Activated CD4-positive, alpha-beta T cell treated with anti-CD3 and anti-CD28 coated beads, Interleukin-2, amount 50 U/mL, for 24 hours (primary cell): ENCODE measurements at regions not wholly inside any gene's neighbourhood (a gene's known extent, or its start where the extent isn't known, plus 50 kb on each side); places are given as distances from the start of the nearest gene placed in this dataset.
"Not testable (repeated sequence)": the region's sequence is repeated elsewhere in the genome, so short reads cannot be mapped to it uniquely, and the experiment has no call there.

Experiments used
- DNase-seq, 2 donors: peaks; one replicate each; pipeline ENCODE4 v3.0.0-alpha.2; 2020; ENCODE audit warnings: low read depth in 1 of 2, low spot score in 1 of 2

- no peak for DNase-seq
These were observed 531.6 kb downstream of the PTPRU start for GRCh38 chr1:29767769-29768425.

GRCh38 chr1:29767088-29767685, 530.9 kb downstream of the PTPRU start:
- DNase-seq, result no peak

- DNase-seq, result no peak
These were observed 526.3 kb downstream of the PTPRU start for GRCh38 chr1:29762635-29763034.

GRCh38 chr1:29761159-29761928, 525.0 kb downstream of the PTPRU start:
- DNase-seq, result no peak

GRCh38 chr1:29760067-29760564, 523.8 kb downstream of the PTPRU start:
- DNase-seq, result no peak

- DNase-seq, result no peak
These were observed 522.6 kb downstream of the PTPRU start for GRCh38 chr1:29758781-29759499.

GRCh38 chr1:29757866-29758780, 521.8 kb downstream of the PTPRU start:
- no peak for DNase-seq

- DNase-seq, result no peak
These were observed 520.8 kb downstream of the PTPRU start for GRCh38 chr1:29756901-29757725.

- no peak for DNase-seq
These were observed 520.2 kb downstream of the PTPRU start for GRCh38 chr1:29756498-29756897.

GRCh38 chr1:29756085-29756484, 519.8 kb downstream of the PTPRU start:
- DNase-seq, result no peak

GRCh38 chr1:29755412-29756015, 519.2 kb downstream of the PTPRU start:
- DNase-seq, result not testable (repeated sequence)

GRCh38 chr1:29754573-29755375, 518.5 kb downstream of the PTPRU start:
- DNase-seq, result no peak

- no peak for DNase-seq
These were observed 517.6 kb downstream of the PTPRU start for GRCh38 chr1:29753771-29754572.

GRCh38 chr1:29753244-29753643, 516.9 kb downstream of the PTPRU start:
- DNase-seq, result no peak

- no peak for DNase-seq
These were observed 515.8 kb downstream of the PTPRU start for GRCh38 chr1:29752141-29752540.

- no peak for DNase-seq
These were observed 513.0 kb downstream of the PTPRU start for GRCh38 chr1:29749024-29749945.
